GM21447 (cell line): ENCODE measurements at regions not wholly inside any gene's neighbourhood (a gene's known extent, or its start where the extent isn't known, plus 50 kb on each side); places are given as distances from the start of the nearest gene placed in this dataset.

Source experiments
- ATAC-seq: cut with Tn5 transposase; IDR thresholded peaks from one replicate; pipeline ENCODE4 v1.9.1; 2021; ENCODE audit not compliant: unreplicated experiment

DNA sequence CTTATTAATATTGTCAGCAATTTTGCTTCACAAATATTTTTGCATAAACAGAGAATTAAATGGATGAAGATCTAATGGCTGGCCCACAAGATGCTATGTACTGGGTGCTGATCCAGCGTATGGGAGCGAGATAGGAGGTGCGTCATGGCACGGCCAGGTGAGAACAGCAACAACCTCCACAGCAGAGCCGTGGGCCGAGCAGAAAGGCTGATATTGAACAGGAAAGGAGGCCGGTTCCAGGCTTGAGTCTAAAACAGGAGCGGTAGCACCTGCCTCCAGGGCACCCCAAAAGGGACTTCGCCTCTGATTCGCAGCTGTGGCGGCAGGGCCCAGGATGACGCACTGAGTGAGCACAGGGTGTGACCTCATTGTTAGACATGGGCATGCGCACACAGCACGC is 1502.1 kb downstream of the TBC1D22A start:
- ATAC-seq: no peak

DNA sequence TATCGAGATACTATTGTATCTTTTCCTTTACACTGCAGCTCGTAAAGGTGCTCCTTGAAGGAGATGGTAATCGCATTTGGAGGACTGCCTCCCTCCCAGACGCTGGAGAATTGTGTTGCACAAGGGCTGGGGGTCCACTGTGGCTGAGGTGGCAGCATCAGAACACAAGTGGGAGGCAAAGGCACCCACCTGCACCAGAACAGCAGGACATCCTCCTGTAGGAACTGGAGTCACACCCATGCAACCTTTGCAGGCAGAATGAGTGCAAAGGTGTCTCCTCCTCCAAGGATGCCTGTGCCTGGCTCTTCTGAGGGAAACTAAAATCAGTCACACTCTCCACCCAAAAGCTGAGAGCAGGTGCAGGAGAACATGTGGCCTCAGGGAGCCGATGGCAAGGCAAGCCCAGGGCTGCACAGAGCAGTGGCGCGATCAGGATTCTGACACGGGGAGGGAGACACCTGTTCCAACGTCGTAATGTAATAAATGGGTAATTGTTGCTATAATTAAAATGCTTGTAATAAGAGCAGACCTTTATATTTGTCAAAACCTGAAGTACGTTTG is 1501.4 kb downstream of the TBC1D22A start:
- no peak for ATAC-seq

DNA sequence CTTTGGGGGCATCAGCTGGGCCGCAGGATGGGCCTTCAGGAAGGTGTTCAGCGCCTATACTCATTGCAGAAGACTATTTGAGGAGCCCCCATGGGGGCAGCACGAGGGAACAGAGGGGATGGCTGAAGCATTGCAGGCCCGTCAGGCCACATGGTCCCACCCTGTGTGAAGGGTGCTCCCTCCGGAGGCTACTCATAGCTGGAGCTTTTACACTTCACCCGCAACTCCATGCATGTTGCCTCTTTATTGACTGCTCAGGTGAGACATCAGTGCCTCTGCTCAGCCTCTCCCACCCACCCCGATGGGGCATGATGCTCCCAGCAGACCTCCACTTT is 1500.9 kb downstream of the TBC1D22A start:
- ATAC-seq: no peak

DNA sequence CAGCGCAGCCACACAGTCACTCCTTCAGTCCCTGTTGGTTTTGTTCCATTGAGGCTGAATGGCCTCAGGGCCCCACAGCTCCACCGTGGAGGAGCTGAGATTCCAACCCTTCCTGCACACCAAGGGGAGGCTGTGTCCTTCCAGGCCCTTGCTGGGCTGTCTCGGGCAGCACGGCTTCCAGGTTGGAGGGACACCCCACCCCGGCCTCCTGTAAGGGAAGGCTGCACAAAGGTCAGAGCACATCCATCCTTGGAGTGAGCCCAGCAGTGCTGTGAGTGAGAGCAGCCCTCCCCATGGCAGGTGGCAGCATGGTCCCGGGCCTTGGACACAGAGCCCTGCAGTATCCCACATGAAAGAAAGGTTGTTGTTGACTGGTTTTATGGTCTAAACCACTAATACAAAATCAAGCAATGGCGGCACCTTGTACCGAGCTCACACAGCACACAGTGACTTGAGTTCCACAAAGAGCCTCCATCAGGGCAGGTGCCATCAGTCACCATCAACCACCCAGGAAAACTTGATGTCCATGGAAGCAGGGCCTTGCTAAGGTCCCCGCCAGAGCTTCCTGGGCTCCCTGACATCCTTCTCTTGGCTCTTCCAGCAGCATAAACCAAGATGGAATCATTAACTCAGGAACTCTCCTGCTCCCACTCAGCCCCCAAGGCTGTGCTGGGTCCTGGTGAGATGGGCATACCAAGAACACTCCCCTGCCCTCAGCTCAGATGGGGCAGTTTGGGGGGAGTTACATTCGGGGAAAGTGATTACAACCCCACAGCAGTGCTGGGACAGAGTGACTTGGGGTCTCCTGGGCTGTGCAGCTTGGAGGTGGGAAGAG is 1500.4 kb downstream of the TBC1D22A start:
- ATAC-seq: no peak

- ATAC-seq: no peak
Observed at GRCh38 chr22:48261706-48262105, 1499.3 kb downstream of the TBC1D22A start.

DNA sequence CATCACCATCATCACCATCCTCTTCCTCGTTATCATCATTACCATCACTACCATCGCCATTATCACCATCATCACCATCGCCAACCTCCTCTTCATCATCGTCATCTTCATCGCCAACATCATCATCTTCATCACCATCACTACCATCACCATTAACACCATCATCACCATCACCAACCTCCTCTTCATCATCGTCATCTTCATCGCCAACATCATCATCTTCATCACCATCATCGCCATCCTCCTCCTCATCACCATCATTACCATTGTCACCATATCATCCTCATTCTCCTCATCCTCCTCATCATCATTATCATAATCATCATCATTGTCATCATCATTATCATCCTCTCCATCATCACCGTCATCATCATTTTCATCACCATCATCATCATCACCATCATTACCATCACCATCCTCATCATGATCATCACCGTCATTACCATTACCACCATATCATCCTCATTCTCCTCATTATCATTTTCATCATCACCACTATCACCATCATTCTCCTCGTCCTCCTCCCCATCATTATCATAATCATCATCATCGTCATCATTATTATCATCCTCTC is 1498.7 kb downstream of the TBC1D22A start:
- no peak for ATAC-seq

- ATAC-seq: no peak
Observed at GRCh38 chr22:48259991-48260670, 1497.7 kb downstream of the TBC1D22A start.

- no peak for ATAC-seq
Observed at GRCh38 chr22:48258811-48259210, 1496.4 kb downstream of the TBC1D22A start.

DNA sequence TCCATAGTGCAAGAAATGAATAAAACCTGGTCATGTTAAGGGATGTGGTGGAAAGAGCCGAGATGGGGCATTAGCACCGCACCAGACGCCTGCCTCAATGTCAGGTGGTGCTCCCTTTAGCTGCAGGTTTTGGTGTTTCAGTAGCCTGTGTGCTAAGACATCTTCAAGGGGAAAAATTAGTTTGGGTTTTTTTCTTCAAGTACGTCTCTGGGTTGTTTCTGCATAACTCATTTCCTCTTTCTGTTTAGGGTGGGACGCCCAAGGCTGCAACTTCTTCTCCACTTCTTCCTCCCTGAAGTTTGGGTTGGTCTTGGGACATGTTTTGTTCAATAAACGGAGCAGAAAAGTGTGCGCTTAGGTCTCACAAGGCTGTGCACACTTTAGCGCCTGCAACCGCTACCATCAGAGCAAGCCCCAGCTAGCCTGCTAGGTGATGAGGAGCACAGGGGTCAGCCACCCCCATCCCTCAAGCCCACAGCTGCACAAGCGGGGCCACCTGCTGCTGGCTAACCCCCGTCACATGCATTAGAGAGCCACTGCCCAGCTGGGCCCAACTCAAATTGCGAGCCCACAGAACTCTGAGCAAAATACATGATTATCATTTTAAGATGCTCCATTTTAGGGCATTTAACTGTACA is 1495.7 kb downstream of the TBC1D22A start:
- ATAC-seq: no peak

DNA sequence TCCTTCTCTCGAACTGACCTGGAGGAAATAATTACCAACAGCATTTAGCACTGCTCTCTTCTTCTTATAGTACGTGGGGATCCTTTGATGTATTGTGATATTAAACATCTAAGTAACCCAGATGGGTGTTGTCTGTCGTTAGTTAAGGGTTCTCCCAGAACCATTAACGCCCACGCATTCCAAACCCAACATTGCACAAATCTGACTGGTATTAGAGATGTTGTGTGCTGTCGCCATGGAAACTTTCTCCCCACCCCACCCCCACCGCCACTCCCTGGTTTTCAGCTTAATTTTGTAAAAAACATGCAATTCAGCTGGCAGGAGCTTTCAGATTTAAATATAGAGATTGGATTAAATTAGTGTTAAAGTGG is 1495.2 kb downstream of the TBC1D22A start:
- no peak for ATAC-seq

DNA sequence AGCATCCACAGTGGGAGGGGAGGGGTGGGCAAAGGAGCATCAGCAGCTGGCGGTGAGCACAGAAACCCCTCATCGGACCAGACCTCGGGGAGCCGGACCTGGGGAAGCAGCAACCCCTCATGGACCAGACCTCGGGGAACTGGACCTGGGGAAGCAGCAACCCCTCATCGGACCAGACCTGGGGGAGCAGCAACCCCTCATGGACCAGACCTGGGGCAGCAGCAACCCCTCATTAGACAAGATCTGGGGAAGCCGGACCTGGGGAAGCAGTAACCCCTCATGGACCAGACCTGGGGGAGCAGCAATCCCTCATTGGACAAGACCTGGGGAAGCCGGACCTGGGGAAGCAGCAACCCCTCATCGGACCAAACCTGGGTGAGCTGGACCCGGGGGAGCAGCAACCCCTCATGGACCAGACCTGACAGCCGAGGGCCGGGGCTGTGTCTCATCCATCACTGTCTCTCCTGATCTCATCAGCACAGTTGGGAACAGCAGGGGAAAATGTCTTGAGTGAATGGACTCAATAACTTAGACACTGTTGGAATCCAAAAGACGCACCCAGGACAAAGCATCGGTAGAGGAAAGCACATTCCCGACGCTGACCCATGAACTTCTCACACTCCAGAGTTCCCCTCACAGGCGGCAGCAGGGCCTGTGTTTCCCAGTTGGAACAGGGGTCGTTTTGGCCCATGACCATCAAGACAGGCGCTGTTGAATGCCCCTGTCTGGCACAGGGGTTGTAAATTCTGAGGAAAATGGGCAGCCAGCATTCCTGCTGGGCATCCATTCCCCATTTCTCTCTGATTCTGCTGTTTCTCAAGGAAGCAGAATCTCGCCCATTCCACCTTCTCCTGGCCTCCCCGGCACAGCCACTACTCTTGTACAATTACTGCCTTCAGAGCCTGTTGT is 1494.6 kb downstream of the TBC1D22A start:
- no peak for ATAC-seq

DNA sequence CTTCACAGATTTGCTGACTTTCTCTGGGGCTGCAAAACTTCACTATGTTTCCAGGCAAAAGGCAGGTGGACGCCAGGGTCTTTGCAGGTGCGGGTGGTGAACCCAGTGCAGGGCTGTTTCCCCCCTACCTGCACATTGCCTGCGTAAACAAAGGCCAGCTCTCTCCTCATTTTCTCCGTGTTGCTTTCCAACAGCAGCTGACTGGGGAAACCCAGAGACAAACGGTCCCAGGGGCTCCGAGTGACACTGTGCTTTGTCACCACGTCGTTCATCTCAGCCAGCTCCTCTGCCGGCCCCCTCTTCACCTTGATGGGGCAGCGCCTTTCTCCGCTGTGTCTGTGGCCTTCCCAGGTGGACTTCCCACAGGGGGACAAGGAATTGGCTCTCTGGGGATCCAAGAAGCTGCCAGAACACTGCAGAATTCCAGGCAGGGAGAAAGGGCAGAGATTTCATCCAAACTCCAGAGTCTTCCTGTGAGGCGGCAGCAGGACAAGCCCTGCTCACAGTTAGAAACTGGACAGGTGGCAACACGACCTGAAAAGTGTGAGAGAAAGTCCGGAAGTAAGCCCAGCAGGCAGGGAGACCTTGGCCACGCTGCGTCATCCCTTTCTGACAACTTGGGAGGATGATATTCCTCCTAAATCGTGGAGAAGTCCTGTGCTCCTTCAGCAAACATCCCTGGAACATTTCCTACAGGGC is 1493.7 kb downstream of the TBC1D22A start:
- ATAC-seq: no peak

- no peak for ATAC-seq
Observed at GRCh38 chr22:48254311-48254873, 1491.9 kb downstream of the TBC1D22A start.

DNA sequence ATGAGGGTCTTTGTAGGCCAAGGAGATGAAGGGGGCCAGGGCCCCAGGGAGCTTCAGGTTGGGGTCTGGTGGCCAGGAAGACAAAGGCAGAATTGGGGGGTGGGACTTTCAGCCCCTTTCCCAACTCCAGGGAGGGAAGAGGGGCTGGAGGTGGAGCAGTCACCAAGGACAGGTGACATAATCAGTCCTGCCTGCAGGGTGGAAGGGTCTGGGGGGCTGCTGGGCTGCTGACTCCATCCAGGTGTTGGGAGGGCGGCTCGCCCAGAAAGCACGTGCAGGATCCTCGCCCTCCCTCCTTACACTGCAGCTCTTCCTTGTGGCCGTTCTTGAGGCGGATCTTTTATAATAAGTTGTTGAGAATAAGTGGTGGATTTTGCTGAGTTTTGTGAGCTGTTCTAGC is 1491.1 kb downstream of the TBC1D22A start:
- ATAC-seq: no peak

GRCh38 chr22:48253136-48253535 is 1490.7 kb downstream of the TBC1D22A start:
- ATAC-seq: no peak

DNA sequence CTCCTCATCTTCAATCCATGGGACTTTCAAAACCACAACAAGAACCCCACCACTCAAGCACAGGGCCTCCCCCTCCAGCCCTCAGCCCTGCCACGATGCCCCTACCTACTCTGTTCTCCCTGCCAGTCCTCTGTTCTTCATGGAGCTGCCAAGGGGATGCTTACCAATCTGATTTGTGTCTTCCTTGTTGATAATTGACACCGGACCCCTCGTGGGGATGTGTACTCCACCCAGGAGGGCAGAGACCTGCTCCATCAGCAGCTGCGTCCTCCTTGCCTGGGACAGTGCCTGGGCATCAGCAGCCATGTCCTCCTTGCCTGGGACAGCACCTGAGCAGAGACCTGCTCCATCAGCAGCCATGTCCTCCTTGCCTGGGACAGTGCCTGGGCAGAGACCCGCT is 1489.2 kb downstream of the TBC1D22A start:
- ATAC-seq: no peak

DNA sequence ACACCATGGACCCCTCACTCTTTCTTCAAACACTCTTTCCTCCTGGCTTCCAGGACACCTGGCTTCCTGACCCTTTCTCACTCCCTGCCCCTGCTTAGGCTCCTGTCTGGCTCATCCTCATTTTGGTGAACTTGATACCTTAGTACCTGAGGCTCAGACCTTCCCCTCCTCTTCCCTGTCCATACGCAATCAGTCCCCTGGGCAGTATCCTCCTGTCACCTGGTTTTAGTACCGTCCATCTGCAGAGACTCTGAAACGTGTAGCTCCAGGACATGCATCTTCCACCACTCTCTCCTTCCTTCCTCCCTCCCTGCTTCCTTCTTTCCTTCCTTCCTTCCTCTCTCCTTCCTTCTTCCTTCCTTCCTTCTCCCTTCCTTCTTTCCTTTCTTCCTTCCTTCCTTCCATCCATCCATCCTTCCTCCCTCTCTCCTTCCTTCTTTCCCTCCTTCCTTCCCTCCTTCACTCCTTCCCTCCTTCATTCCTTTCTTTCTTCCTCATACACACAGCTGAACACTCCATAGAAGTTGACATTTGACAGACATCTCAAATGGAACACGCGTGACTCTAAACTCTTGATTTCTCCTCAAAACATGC is 1488.6 kb downstream of the TBC1D22A start:
- ATAC-seq: no peak

DNA sequence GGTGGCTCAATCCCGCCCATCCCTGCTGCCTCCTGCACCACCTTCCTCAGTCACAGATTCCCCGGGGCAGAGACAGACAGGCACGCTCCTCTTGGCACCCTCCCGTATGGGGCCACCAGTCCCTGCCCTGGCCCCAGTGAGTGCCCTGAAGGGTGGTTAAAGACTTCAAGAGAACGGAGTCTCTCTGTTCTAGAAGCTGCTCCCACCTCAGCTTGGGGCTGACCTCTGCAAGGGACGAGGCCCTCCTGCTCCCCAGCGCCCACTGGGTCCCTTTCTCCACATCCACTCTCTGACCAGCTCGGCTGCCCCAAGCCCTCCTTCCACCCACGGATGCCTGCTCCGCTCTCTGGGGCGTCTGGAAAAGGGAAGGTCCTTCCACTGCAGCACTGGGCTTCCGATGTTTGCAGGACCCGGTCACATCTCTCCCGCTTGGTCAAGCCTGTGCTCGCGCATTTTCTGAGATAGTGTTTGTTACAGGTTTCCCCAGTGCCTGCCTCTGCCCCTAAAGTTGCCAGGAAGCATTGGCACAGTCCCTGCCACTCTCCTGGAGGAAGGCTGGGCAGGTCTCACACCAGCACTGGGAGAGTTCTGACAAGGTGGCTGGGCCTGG is 1487.9 kb downstream of the TBC1D22A start:
- ATAC-seq: no peak
